H1 (cell line): ENCODE measurements at regions not wholly inside any gene's neighbourhood (a gene's known extent, or its start where the extent isn't known, plus 50 kb on each side); places are given as distances from the start of the nearest gene placed in this dataset.

ENCODE experiments used
- CTCF ChIA-PET: fragments of 300-600 bp; sonication (Branson Sonifier 250); formaldehyde crosslinking; loops from one replicate; lab custom pipeline; 2021; ENCODE audit not compliant: partially characterized antibody; lab: Charles Lee
- POLR2A ChIA-PET: fragments of 300-600 bp; sonication (Branson Sonifier 250); formaldehyde crosslinking; loops from one replicate; lab custom pipeline; 2021; ENCODE audit warnings: inconsistent platforms; ENCODE audit not compliant: partially characterized antibody; lab: Charles Lee
- DNase-seq, 2 experiments: peaks; one replicate each; pipeline versions ENCODE4 v3.0.0 to v3.0.0-alpha.2; 2010 to 2022; ENCODE audit warnings: low spot score in 2 of 2, low read depth in 1 of 2, mixed read lengths in 1 of 2
- FAIRE-seq: peaks from 2 replicates; lab custom pipeline; 2011; peaks lifted over from hg19 to GRCh38; lab: Jason Lieb, UNC
- H2AFZ ChIP-seq: 2 replicates; pipeline ENCODE4 v1.8.1; 2012; ENCODE audit warnings: low read length, inconsistent platforms
- H2AK5ac ChIP-seq: 2 replicates; pipeline ENCODE4 v1.6.1; 2013; ENCODE audit warnings: low read depth, low read length
- H2BK120ac ChIP-seq: replicated peaks from 2 replicates; pipeline ENCODE3; 2013; ENCODE audit warnings: low read depth, low read length, inconsistent platforms
- H2BK12ac ChIP-seq: 2 replicates; pipeline ENCODE4 v1.6.1; 2013; ENCODE audit warnings: low read depth, low read length
- H2BK15ac ChIP-seq: 2 replicates; pipeline ENCODE4 v1.6.1; 2013; ENCODE audit warnings: low read length
- H2BK20ac ChIP-seq: 2 replicates; pipeline ENCODE4 v1.6.1; 2013; ENCODE audit warnings: low read length
- H2BK5ac ChIP-seq: 2 replicates; pipeline ENCODE4 v1.6.1; 2013; ENCODE audit warnings: low read depth, low read length
- H3K14ac ChIP-seq: 2 replicates; pipeline ENCODE4 v1.6.1; 2013; ENCODE audit warnings: inconsistent platforms; ENCODE audit not compliant: insufficient read length
- H3K18ac ChIP-seq: 2 replicates; pipeline ENCODE4 v1.6.1; 2013; ENCODE audit warnings: low read length; ENCODE audit errors: extremely low read depth
- H3K23ac ChIP-seq: 2 replicates; pipeline ENCODE4 v1.6.1; 2013; ENCODE audit warnings: inconsistent platforms; ENCODE audit not compliant: insufficient read length
- H3K23me2 ChIP-seq: 2 replicates; pipeline ENCODE4 v1.6.1; 2013; ENCODE audit warnings: low read depth, low read length
- H3K27ac ChIP-seq: 2 replicates; pipeline ENCODE4 v1.6.1; 2011; ENCODE audit warnings: low read depth, low read length, inconsistent platforms
- H3K27me3 ChIP-seq, 4 experiments: replicated peaks in 1 of 4; 1 replicate in 1 of 4; 2 replicates in 3 of 4; pipeline versions ENCODE4 v1.6.1 to v1.8.1; 2011 to 2013; ENCODE audit warnings: low read length in 3 of 4, mild to moderate bottlenecking in 3 of 4, inconsistent platforms in 2 of 4, mixed read lengths in 2 of 4, moderate library complexity in 1 of 4; ENCODE audit not compliant: control insufficient read depth in 3 of 4, insufficient read depth in 3 of 4; ENCODE audit errors: extremely low read depth in 1 of 4
- H3K36me3 ChIP-seq, 4 experiments: 2 replicates each; pipeline versions ENCODE4 v1.6.1 to v1.8.1; 2011 to 2013; ENCODE audit warnings: mild to moderate bottlenecking in 4 of 4, low read length in 3 of 4, moderate library complexity in 2 of 4, control low read depth in 1 of 4, inconsistent platforms in 1 of 4; ENCODE audit not compliant: insufficient read depth in 4 of 4, control insufficient read depth in 2 of 4
- H3K4ac ChIP-seq: replicated peaks from 2 replicates; pipeline ENCODE3; 2013; ENCODE audit warnings: low read length, low read depth, mixed read lengths, inconsistent platforms; ENCODE audit not compliant: insufficient read length
- H3K4me1 ChIP-seq, 4 experiments: replicated peaks in 1 of 4; 1 replicate in 1 of 4; 2 replicates in 3 of 4; pipeline versions ENCODE4 v1.6.1 to v1.8.1; 2011 to 2013; ENCODE audit warnings: low read length in 3 of 4, inconsistent platforms in 2 of 4, mixed read lengths in 1 of 4; ENCODE audit not compliant: insufficient read depth in 4 of 4, control insufficient read depth in 3 of 4
- H3K4me2 ChIP-seq, 2 experiments: 2 replicates each; pipeline versions ENCODE4 v1.6.1 to v1.8.1; 2011 to 2013; ENCODE audit warnings: low read depth in 2 of 2, low read length in 2 of 2, control low read depth in 1 of 2, inconsistent platforms in 1 of 2, mild to moderate bottlenecking in 1 of 2; ENCODE audit not compliant: insufficient read depth in 1 of 2
- H3K4me3 ChIP-seq, 4 experiments: fragments of 200-600, 300-600 bp in 1 of 4; sonication (generic), shearing (Covaris generic), sonication (Bioruptor Twin) in 1 of 4; 2 replicates each; pipeline versions ENCODE4 v1.5.1 to v1.8.1; 2011 to 2016; ENCODE audit warnings: low read length in 4 of 4, low read depth in 3 of 4, control low read depth in 2 of 4, inconsistent platforms in 2 of 4, mild to moderate bottlenecking in 2 of 4, mixed read lengths in 1 of 4, moderate library complexity in 1 of 4; ENCODE audit not compliant: insufficient read depth in 2 of 4; ENCODE audit errors: extremely low read depth in 1 of 4
- H3K56ac ChIP-seq: replicated peaks from 2 replicates; pipeline ENCODE3; 2013; ENCODE audit warnings: low read depth, mild to moderate bottlenecking, mixed read lengths, low read length, inconsistent platforms; ENCODE audit not compliant: insufficient read length
- H3K79me1 ChIP-seq: 2 replicates; pipeline ENCODE4 v1.6.1; 2013; ENCODE audit warnings: low read depth, low read length, control low read depth
- H3K79me2 ChIP-seq, 2 experiments: 2 replicates each; pipeline versions ENCODE4 v1.6.1 to v1.8.1; 2012 to 2013; ENCODE audit warnings: low read length in 2 of 2, mild to moderate bottlenecking in 2 of 2, inconsistent platforms in 1 of 2; ENCODE audit not compliant: insufficient read depth in 2 of 2, control insufficient read depth in 1 of 2
- H3K9ac ChIP-seq, 4 experiments: replicated peaks in 1 of 4; 1 replicate in 1 of 4; 2 replicates in 3 of 4; pipeline versions ENCODE4 v1.6.1 to v1.8.1; 2011 to 2013; ENCODE audit warnings: low read depth in 3 of 4, low read length in 3 of 4, control low read depth in 2 of 4, mild to moderate bottlenecking in 2 of 4, moderate library complexity in 2 of 4, inconsistent platforms in 1 of 4; ENCODE audit errors: extremely low read depth in 1 of 4
- H3K9me3 ChIP-seq, 2 experiments: 2 replicates each; pipeline versions ENCODE4 v1.6.1 to v1.8.1; 2012 to 2013; ENCODE audit warnings: mild to moderate bottlenecking in 2 of 2, moderate library complexity in 2 of 2, control low read depth in 1 of 2, inconsistent platforms in 1 of 2, low read depth in 1 of 2, low read length in 1 of 2, mixed read lengths in 1 of 2; ENCODE audit not compliant: insufficient read depth in 2 of 2
- H4K20me1 ChIP-seq, 2 experiments: replicated peaks in 1 of 2; 2 replicates each; pipeline versions ENCODE3 to v1.8.1; 2011 to 2013; ENCODE audit warnings: inconsistent platforms in 2 of 2, low read length in 2 of 2, mild to moderate bottlenecking in 1 of 2; ENCODE audit not compliant: insufficient read depth in 2 of 2, control insufficient read depth in 1 of 2
- H4K5ac ChIP-seq: 2 replicates; pipeline ENCODE4 v1.6.1; 2013; ENCODE audit warnings: low read length, low read depth, mixed read lengths, inconsistent platforms; ENCODE audit not compliant: insufficient read length
- H4K8ac ChIP-seq: 2 replicates; pipeline ENCODE4 v1.8.0; 2013; ENCODE audit warnings: mild to moderate bottlenecking, moderate library complexity, low read length, inconsistent platforms; ENCODE audit not compliant: insufficient read depth; ENCODE audit errors: extremely low read depth
- H4K91ac ChIP-seq: replicated peaks from 2 replicates; pipeline ENCODE3; 2013; ENCODE audit warnings: low read length, mixed read lengths, inconsistent platforms; ENCODE audit not compliant: insufficient read length
- CEBPB ChIP-seq: IDR thresholded peaks from 2 replicates; pipeline ENCODE4 v1.6.1; 2012; ENCODE audit warnings: low read depth, low read length
- GABPA ChIP-seq: IDR thresholded peaks from 2 replicates; pipeline ENCODE4 v1.6.1; 2011; ENCODE audit warnings: mild to moderate bottlenecking, low read length, moderate library complexity, borderline replicate concordance; ENCODE audit not compliant: insufficient read depth
- HDAC2 ChIP-seq, 2 experiments: fragments of 300-600 bp in 1 of 2; sonication (generic) in 1 of 2; IDR thresholded peaks; 2 replicates each; pipeline ENCODE4 v1.6.1; 2011 to 2012; ENCODE audit warnings: low read depth in 2 of 2, low read length in 2 of 2, mild to moderate bottlenecking in 2 of 2, moderate library complexity in 2 of 2, borderline replicate concordance in 1 of 2, inconsistent platforms in 1 of 2
- SAP30 ChIP-seq: fragments of 300-600 bp; sonication (generic); IDR thresholded peaks from 2 replicates; pipeline ENCODE4 v1.7.1; 2012; ENCODE audit warnings: low read length, moderate library complexity, mild to moderate bottlenecking, inconsistent platforms; ENCODE audit not compliant: insufficient read depth, insufficient replicate concordance
- WGBS, 2 experiments: shearing (Covaris generic) in 1 of 2; methylation state at CpG; one replicate each; pipeline versions ENCODE4 v1.1.6 to v1.1.7; 2013 to 2015; ENCODE audit warnings: low lambda C conversion rate in 2 of 2, mixed read lengths in 2 of 2, inconsistent platforms in 1 of 2, low coverage in 1 of 2, missing lambda C conversion rate in 1 of 2; ENCODE audit not compliant: insufficient replicate concordance in 2 of 2, insufficient coverage in 1 of 2, insufficient read length in 1 of 2; ENCODE audit errors: extremely low coverage in 1 of 2, missing lambda C conversion rate in 1 of 2; 5-methylcytosine and 5-hydroxymethylcytosine counted together
- TF ChIP-seq, protein P1 (sequence below): IDR thresholded peaks from 2 replicates; pipeline ENCODE4 v1.6.1; 2011; ENCODE audit warnings: low read depth, mild to moderate bottlenecking, low read length; ENCODE audit not compliant: insufficient read depth

DNA sequence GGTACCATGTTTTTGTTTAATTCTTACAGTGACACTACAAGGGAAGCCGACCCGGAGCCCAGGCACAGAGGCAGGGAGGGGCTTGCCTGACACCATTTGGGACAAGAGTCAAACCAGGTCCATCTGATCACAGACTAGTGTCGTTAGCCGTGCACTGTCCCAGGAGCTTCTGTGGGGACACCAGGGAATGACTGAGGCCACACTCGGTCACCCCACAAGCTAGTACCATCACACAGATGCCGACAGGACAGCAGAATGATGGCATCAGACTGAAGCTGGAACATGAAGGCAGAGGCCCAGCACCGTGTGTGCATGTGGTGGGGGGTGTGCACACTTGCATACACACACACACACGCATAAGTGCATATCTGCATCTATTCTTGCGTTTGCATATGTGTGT, 61.5 kb upstream of the NECTIN1 start:
- DNase-seq = no peak
- no peak for FAIRE-seq
- TF ChIP-seq, protein P1, sequence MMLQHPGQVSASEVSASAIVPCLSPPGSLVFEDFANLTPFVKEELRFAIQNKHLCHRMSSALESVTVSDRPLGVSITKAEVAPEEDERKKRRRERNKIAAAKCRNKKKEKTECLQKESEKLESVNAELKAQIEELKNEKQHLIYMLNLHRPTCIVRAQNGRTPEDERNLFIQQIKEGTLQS = no peak
- TF ChIP-seq SAP30 = no peak
- TF ChIP-seq GABPA = no peak
- no peak for TF ChIP-seq HDAC2 (IDR thresholded peaks at IDR 0.05; ENCODE audit: borderline replicate concordance in 1 of 2, low read depth in 2 of 2, low read length in 2 of 2)
- TF ChIP-seq CEBPB = no peak

More for the DNA sequence above, 61.5 kb upstream of the NECTIN1 start:
- Histone ChIP-seq H3K36me3 (no peaks in the 10 kb centered on the region), H3K18ac (no peak overlapping the region), H4K5ac (no peak overlapping the region), H3K79me2 (no peaks in the 10 kb centered on the region), H4K91ac (peak overlapping the region; percentile 38), H2AK5ac (no peak overlapping the region), H2BK120ac (no peak overlapping the region), H2BK15ac (peak overlapping the region; percentile 55; the same call in 1 of the 2 replicates), H4K8ac (no peak overlapping the region), H3K27ac (no peak overlapping the region), H4K20me1 (peaks cover 0 to 3% of the 10 kb centered on the region in 2 experiments), H3K4ac (no peak overlapping the region), H3K79me1 (no peaks in the 10 kb centered on the region), H2BK5ac (no peak overlapping the region), H3K23me2 (no peaks in the 10 kb centered on the region), H3K14ac (no peak overlapping the region), H3K9ac (no peak overlapping the region), H3K27me3 (peaks cover under 1 to 43% (median 27%) of the 10 kb centered on the region in 4 experiments; a peak in 6 of 7 replicates), H3K4me2 (no peak overlapping the region), H3K4me3 (no peak overlapping the region), H2AFZ (no peak overlapping the region), H3K56ac (no peak overlapping the region), H3K23ac (no peak overlapping the region), H3K4me1 (peaks cover 9 to 35% (median 24%) of the 10 kb centered on the region in 4 experiments), H2BK20ac (no peak overlapping the region), H2BK12ac (no peak overlapping the region), H3K9me3 (no peaks in the 10 kb centered on the region)
- ChIA-PET POLR2A (interaction anchor here (0.6 kb wide), 1 partner anchor 9 kb away, joined by 3 read pairs; no protein-coding TSS in a partner anchor), CTCF (interaction anchor here (0.6 to 4.7 kb wide), 14 partner anchors 8 to 439 kb away, joined by 3 to 22 read pairs (median 4); no protein-coding TSS in a partner anchor)
- WGBS, 2 experiments = 84% methylated on average over 9 of the region's 9 CpGs; no CpG with 5 or more reads in 1 of the 2 experiments
